GM12875 (cell line): ENCODE measurements at regions not wholly inside any gene's neighbourhood (a gene's known extent, or its start where the extent isn't known, plus 50 kb on each side); places are given as distances from the start of the nearest gene placed in this dataset.

Source experiments
- H3K4me3 ChIP-seq: one replicate; pipeline ENCODE4 v1.5.1; 2011; ENCODE audit warnings: low read depth, low read length, control low read depth
- CTCF ChIP-seq: IDR thresholded peaks from 2 replicates; pipeline ENCODE4 v1.5.1; 2011; ENCODE audit warnings: low read depth, mild to moderate bottlenecking, control low read depth, inconsistent platforms, low read length, moderate library complexity, borderline replicate concordance; ENCODE audit not compliant: insufficient read depth

GRCh38 chr5:40084614-40085013, 595.1 kb upstream of the PTGER4 start:
- no peak for TF ChIP-seq CTCF
- no peak overlapping the region for H3K4me3 ChIP-seq

DNA sequence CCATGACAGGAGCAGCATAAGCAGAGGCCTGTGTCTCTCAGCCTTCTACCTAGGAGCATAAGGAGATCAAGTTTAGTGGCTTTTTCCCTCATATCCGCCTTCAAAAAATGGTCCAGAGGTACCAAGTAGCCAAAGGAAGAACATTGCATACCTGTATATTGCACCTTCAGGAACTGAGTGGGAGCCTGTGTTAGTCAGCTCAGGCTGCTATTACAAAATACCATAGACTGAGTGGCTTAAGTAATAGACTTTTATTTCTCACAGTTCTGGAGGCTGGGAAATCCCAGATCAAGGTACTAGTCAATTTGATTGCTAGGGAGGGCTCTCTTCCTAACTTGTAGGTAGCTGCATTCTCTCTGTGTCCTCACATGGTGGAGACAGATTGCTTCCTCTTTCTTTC, 597.4 kb upstream of the PTGER4 start:
- no peak for TF ChIP-seq CTCF
- no peak overlapping the region for H3K4me3 ChIP-seq

DNA sequence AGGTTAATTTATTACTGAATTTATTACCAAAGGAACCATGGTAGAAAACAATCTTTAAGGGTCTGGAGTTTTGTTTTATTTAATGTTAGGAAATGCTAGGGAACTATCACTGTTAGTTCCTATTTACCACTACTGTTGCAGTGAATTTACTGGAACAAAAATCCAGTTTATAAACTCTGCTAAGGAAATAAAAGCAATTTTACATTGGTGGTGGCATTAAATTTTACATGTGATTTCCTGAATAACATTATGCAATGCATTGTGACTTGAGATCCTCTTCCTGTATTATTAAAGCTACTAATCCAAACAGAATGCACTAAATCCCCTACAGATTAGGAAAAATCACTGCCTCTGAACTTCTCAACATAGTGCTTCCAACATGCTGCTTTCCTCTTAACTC, 599.5 kb upstream of the PTGER4 start:
- TF ChIP-seq CTCF: no peak
- H3K4me3 ChIP-seq: no peak overlapping the region

- H3K4me3 ChIP-seq: no peak overlapping the region
- TF ChIP-seq CTCF: no peak
Measured at GRCh38 chr5:40078898-40079575, 600.7 kb upstream of the PTGER4 start.

- H3K4me3 ChIP-seq: no peak overlapping the region
- TF ChIP-seq CTCF: no peak
Measured at GRCh38 chr5:40074826-40075225, 604.9 kb upstream of the PTGER4 start.

DNA sequence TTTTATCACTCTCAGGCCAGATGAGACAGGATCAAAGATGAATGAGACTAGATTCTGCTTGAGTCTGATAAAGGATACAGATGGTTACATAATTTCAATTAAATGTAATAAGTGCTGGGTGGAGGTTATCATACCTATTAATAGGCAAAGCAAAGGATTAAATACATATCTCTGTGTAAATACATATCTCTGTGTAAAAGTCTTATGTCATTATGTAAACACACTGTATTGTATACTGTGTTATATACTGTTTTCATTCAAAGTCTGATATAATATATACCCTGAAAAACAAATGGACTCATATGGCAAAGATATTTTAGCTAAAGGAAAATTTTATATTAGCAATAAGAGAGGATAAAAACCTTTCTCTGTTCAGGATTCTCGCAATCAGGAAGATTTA, 605.8 kb upstream of the PTGER4 start:
- H3K4me3 ChIP-seq: no peak overlapping the region
- no peak for TF ChIP-seq CTCF

- TF ChIP-seq CTCF: no peak
- no peak overlapping the region for H3K4me3 ChIP-seq
Measured at GRCh38 chr5:40071870-40072269, 607.8 kb upstream of the PTGER4 start.
